HG03342 (cell line): ENCODE measurements at regions not wholly inside any gene's neighbourhood (a gene's known extent, or its start where the extent isn't known, plus 50 kb on each side); places are given as distances from the start of the nearest gene placed in this dataset.
A peak's percentile ranks its signal among the peaks of the same experiment; 100 is the strongest.

ENCODE experiments used
- ATAC-seq: cut with Tn5 transposase; IDR thresholded peaks from one replicate; pipeline ENCODE4 v1.9.1; 2021; ENCODE audit warnings: mild to moderate bottlenecking, moderate library complexity; ENCODE audit not compliant: unreplicated experiment

GRCh38 chr11:15481871-15482270 lies 367.1 kb downstream of the INSC start:
- ATAC-seq: no peak

GRCh38 chr11:15483205-15483604 lies 368.5 kb downstream of the INSC start:
- ATAC-seq: peak; percentile 65

- ATAC-seq: no peak
These were observed 369.7 kb downstream of the INSC start for GRCh38 chr11:15484398-15484797.

GRCh38 chr11:15485432-15485831 lies 370.7 kb downstream of the INSC start:
- ATAC-seq: no peak

- ATAC-seq: no peak
These were observed 374.6 kb downstream of the INSC start for GRCh38 chr11:15489281-15489680.

GRCh38 chr11:15490535-15490934 lies 375.8 kb downstream of the INSC start:
- ATAC-seq: no peak

GRCh38 chr11:15493066-15493465 lies 378.3 kb downstream of the INSC start:
- no peak for ATAC-seq

- ATAC-seq: no peak
These were observed 379.3 kb downstream of the INSC start for GRCh38 chr11:15493921-15494620.

GRCh38 chr11:15494740-15495139 lies 380.0 kb downstream of the INSC start:
- ATAC-seq: no peak

- no peak for ATAC-seq
These were observed 380.7 kb downstream of the INSC start for GRCh38 chr11:15495462-15495861.

GRCh38 chr11:15497366-15497765 lies 382.6 kb downstream of the INSC start:
- ATAC-seq: no peak

GRCh38 chr11:15499674-15500073 lies 385.0 kb downstream of the INSC start:
- no peak for ATAC-seq

- ATAC-seq: no peak
These were observed 385.9 kb downstream of the INSC start for GRCh38 chr11:15500643-15501042.

GRCh38 chr11:15501566-15501965 lies 386.8 kb downstream of the INSC start:
- no peak for ATAC-seq

GRCh38 chr11:15505155-15505554 lies 390.4 kb downstream of the INSC start:
- ATAC-seq: no peak

GRCh38 chr11:15507592-15507991 lies 392.9 kb downstream of the INSC start:
- ATAC-seq: no peak

GRCh38 chr11:15509082-15509481 lies 394.4 kb downstream of the INSC start:
- ATAC-seq: no peak

- ATAC-seq: no peak
These were observed 404.5 kb downstream of the INSC start for GRCh38 chr11:15519124-15519791.

- ATAC-seq: no peak
These were observed 405.2 kb downstream of the INSC start for GRCh38 chr11:15519911-15520310.

GRCh38 chr11:15523543-15523942 lies 408.8 kb downstream of the INSC start:
- ATAC-seq: no peak

- ATAC-seq: no peak
These were observed 410.9 kb downstream of the INSC start for GRCh38 chr11:15525582-15525981.

GRCh38 chr11:15526032-15526431 lies 411.3 kb downstream of the INSC start:
- ATAC-seq: no peak
